Natural killer cell treated with Interleukin-12 subunit alpha and Interleukin-12 subunit beta and Interleukin-15 and Interleukin-18, amount 100 ng/mL, for 72 hours (primary cell): ENCODE measurements at regions not wholly inside any gene's neighbourhood (a gene's known extent, or its start where the extent isn't known, plus 50 kb on each side); places are given as distances from the start of the nearest gene placed in this dataset.
"Not testable (repeated sequence)": the region's sequence is repeated elsewhere in the genome, so short reads cannot be mapped to it uniquely, and the experiment has no call there.

Experiments
- ATAC-seq, 2 donors: fragments of 150-1000 bp; cut with Tn5 transposase in 1 of 2; sonication (Bioruptor Pico), chemical (Tn5 transposase) in 1 of 2; 2 replicates each; pipeline ENCODE4 v1.10.0; 2021
- DNase-seq: peaks from one replicate; pipeline ENCODE4 v3.0.0; 2022; ENCODE audit warnings: low spot score
- H3K27ac Mint-ChIP-seq, 2 donors: 1 replicate in 1 of 2; 2 replicates in 1 of 2; pipeline ENCODE4 v1.8.0; 2022; ENCODE audit warnings: mixed read lengths in 2 of 2, mild to moderate bottlenecking in 1 of 2, moderate library complexity in 1 of 2
- H3K27me3 Mint-ChIP-seq, 2 donors: 1 replicate in 1 of 2; 2 replicates in 1 of 2; pipeline ENCODE4 v1.8.0; 2022; ENCODE audit warnings: mixed read lengths in 2 of 2
- H3K36me3 Mint-ChIP-seq: one replicate; pipeline ENCODE4 v1.8.0; 2022; ENCODE audit warnings: mixed read lengths
- H3K4me1 Mint-ChIP-seq, 2 donors: 1 replicate in 1 of 2; 2 replicates in 1 of 2; pipeline ENCODE4 v1.8.0; 2022; ENCODE audit warnings: low read depth in 2 of 2, mixed read lengths in 2 of 2, mild to moderate bottlenecking in 1 of 2
- H3K4me3 Mint-ChIP-seq: one replicate; pipeline ENCODE4 v1.8.0; 2022; ENCODE audit warnings: mixed read lengths
- H3K9me3 Mint-ChIP-seq: 2 replicates; pipeline ENCODE4 v1.8.0; 2022; ENCODE audit warnings: mixed read lengths

- not testable (repeated sequence) for ATAC-seq, H3K9me3 Mint-ChIP-seq, DNase-seq, H3K27me3 Mint-ChIP-seq, H3K4me3 Mint-ChIP-seq, H3K36me3 Mint-ChIP-seq, H3K27ac Mint-ChIP-seq, H3K4me1 Mint-ChIP-seq
These were observed 520.2 kb downstream of the TP53TG3F start for GRCh38 chr16:33979613-33980012.

GRCh38 chr16:33980736-33981135 lies 521.3 kb downstream of the TP53TG3F start:
- not testable (repeated sequence) for H3K4me3 Mint-ChIP-seq, H3K27ac Mint-ChIP-seq, ATAC-seq, H3K27me3 Mint-ChIP-seq, H3K4me1 Mint-ChIP-seq, H3K36me3 Mint-ChIP-seq, DNase-seq, H3K9me3 Mint-ChIP-seq

GRCh38 chr16:33984428-33984827 lies 525.0 kb downstream of the TP53TG3F start:
- not testable (repeated sequence) for H3K36me3 Mint-ChIP-seq, H3K27ac Mint-ChIP-seq, H3K27me3 Mint-ChIP-seq, ATAC-seq, DNase-seq, H3K4me1 Mint-ChIP-seq, H3K9me3 Mint-ChIP-seq, H3K4me3 Mint-ChIP-seq

GRCh38 chr16:33986521-33986920 lies 527.1 kb downstream of the TP53TG3F start:
- H3K27me3 Mint-ChIP-seq, H3K27ac Mint-ChIP-seq, H3K9me3 Mint-ChIP-seq, H3K36me3 Mint-ChIP-seq, DNase-seq, H3K4me3 Mint-ChIP-seq, ATAC-seq, H3K4me1 Mint-ChIP-seq: not testable (repeated sequence)

GRCh38 chr16:33987348-33987963 lies 528.0 kb downstream of the TP53TG3F start:
- H3K9me3 Mint-ChIP-seq, H3K4me3 Mint-ChIP-seq, H3K36me3 Mint-ChIP-seq, ATAC-seq, H3K4me1 Mint-ChIP-seq, DNase-seq, H3K27me3 Mint-ChIP-seq, H3K27ac Mint-ChIP-seq: not testable (repeated sequence)

GRCh38 chr16:33988012-33988411 lies 528.6 kb downstream of the TP53TG3F start:
- not testable (repeated sequence) for ATAC-seq, H3K4me1 Mint-ChIP-seq

GRCh38 chr16:33990488-33990887 lies 531.1 kb downstream of the TP53TG3F start:
- not testable (repeated sequence) for H3K9me3 Mint-ChIP-seq

More at GRCh38 chr16:33988012-33988411, 528.6 kb downstream of the TP53TG3F start:
- not testable (repeated sequence) for H3K27ac Mint-ChIP-seq, H3K27me3 Mint-ChIP-seq, H3K4me3 Mint-ChIP-seq, H3K9me3 Mint-ChIP-seq, H3K36me3 Mint-ChIP-seq, DNase-seq

GRCh38 chr16:33992513-33993177 lies 533.2 kb downstream of the TP53TG3F start:
- H3K9me3 Mint-ChIP-seq, H3K27me3 Mint-ChIP-seq, H3K4me1 Mint-ChIP-seq, H3K36me3 Mint-ChIP-seq, H3K4me3 Mint-ChIP-seq, DNase-seq, H3K27ac Mint-ChIP-seq, ATAC-seq: not testable (repeated sequence)

More at GRCh38 chr16:33990488-33990887, 531.1 kb downstream of the TP53TG3F start:
- ATAC-seq, DNase-seq, H3K4me3 Mint-ChIP-seq, H3K4me1 Mint-ChIP-seq, H3K27me3 Mint-ChIP-seq, H3K27ac Mint-ChIP-seq, H3K36me3 Mint-ChIP-seq: not testable (repeated sequence)

GRCh38 chr16:33994207-33994606 lies 534.8 kb downstream of the TP53TG3F start:
- H3K4me3 Mint-ChIP-seq, H3K27me3 Mint-ChIP-seq, DNase-seq, H3K4me1 Mint-ChIP-seq, ATAC-seq, H3K36me3 Mint-ChIP-seq, H3K27ac Mint-ChIP-seq, H3K9me3 Mint-ChIP-seq: not testable (repeated sequence)

- H3K4me1 Mint-ChIP-seq, H3K9me3 Mint-ChIP-seq, DNase-seq, H3K4me3 Mint-ChIP-seq, ATAC-seq, H3K36me3 Mint-ChIP-seq, H3K27me3 Mint-ChIP-seq, H3K27ac Mint-ChIP-seq: not testable (repeated sequence)
These were observed 536.5 kb downstream of the TP53TG3F start for GRCh38 chr16:33995821-33996372.

- H3K4me3 Mint-ChIP-seq, H3K9me3 Mint-ChIP-seq, H3K4me1 Mint-ChIP-seq, H3K27ac Mint-ChIP-seq, DNase-seq, H3K36me3 Mint-ChIP-seq, ATAC-seq, H3K27me3 Mint-ChIP-seq: not testable (repeated sequence)
These were observed 541.8 kb downstream of the TP53TG3F start for GRCh38 chr16:34001184-34001583.

GRCh38 chr16:34001961-34002360 lies 542.5 kb downstream of the TP53TG3F start:
- not testable (repeated sequence) for H3K4me3 Mint-ChIP-seq, H3K36me3 Mint-ChIP-seq, H3K4me1 Mint-ChIP-seq, H3K27ac Mint-ChIP-seq, H3K9me3 Mint-ChIP-seq, DNase-seq, ATAC-seq, H3K27me3 Mint-ChIP-seq

GRCh38 chr16:34014841-34015820 lies 555.7 kb downstream of the TP53TG3F start:
- H3K36me3 Mint-ChIP-seq, H3K27ac Mint-ChIP-seq, DNase-seq, H3K4me1 Mint-ChIP-seq, H3K27me3 Mint-ChIP-seq, ATAC-seq, H3K4me3 Mint-ChIP-seq, H3K9me3 Mint-ChIP-seq: not testable (repeated sequence)
